GM19372 (cell line): ENCODE measurements at regions not wholly inside any gene's neighbourhood (a gene's known extent, or its start where the extent isn't known, plus 50 kb on each side); places are given as distances from the start of the nearest gene placed in this dataset.

Experiments used
- ATAC-seq: cut with Tn5 transposase; IDR thresholded peaks from one replicate; pipeline ENCODE4 v1.9.1; 2021; ENCODE audit warnings: mild to moderate bottlenecking, low read depth, moderate library complexity; ENCODE audit not compliant: unreplicated experiment

DNA sequence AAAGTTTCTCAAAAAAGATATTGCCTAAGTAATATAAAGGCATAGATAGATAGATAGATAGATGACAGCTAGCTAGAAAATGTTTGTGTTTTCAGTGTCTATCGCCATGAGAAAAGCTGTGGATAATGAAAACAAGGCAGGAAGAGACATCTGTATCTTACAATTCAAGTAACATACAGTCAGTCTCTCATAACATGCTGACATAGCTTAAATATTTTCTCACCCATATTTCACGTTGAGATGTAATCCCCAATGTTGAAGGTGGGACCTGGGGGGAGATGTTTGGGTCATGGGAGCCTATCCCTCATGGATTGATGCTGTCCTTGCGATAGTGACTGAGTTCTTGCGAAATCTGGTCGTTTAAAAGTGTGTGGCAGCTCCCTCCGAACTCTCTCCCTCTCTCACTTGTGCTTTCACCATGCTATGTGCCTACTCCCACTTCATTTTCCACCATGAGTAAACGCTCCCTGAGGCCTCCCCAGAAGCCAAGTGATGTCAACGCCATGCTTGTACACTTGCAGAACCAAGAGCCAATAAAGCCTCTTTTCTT, 856.8 kb upstream of the ADAMTS5 start:
- ATAC-seq: no peak

DNA sequence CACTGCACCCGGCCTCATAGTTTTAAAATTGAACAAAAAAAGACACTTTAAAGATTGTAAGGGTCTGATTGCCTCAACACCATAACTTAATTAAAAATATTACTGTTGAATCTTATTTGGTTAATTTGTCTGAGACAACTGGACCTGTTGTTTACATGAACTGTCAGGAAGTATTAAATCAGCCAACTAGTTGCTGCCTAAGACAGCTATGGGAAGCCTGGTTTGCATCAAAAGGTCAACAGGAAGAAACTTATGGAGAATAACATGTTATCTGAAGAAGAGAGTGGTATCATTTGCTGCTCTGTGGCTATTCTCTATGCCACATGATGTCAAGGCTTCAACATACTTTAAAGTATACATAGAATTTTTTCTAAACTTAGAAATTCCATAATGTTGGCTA, 853.5 kb upstream of the ADAMTS5 start:
- ATAC-seq: no peak

DNA sequence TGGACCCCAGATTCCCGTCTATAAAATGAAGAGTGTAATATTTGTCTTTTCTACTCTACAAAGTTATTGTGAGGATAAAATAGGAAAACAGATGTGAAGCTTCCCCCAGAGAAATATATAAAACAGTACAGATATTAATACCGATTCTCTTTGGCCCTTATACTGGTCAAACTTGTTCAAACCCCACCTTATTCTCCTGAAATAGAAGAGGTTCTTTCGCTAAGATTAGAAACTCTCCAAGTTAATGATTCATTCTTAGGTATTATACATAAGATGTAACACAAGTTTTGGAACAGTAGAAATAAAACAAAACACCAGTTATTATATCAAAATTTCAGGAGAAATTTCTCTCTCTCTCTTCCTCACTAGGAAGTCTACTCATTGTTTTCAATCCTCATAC, 852.4 kb upstream of the ADAMTS5 start:
- no peak for ATAC-seq

- no peak for ATAC-seq
Observed at GRCh38 chr21:27818847-27819246, 852.0 kb upstream of the ADAMTS5 start.

GRCh38 chr21:27817902-27818623, 851.2 kb upstream of the ADAMTS5 start:
- no peak for ATAC-seq

DNA sequence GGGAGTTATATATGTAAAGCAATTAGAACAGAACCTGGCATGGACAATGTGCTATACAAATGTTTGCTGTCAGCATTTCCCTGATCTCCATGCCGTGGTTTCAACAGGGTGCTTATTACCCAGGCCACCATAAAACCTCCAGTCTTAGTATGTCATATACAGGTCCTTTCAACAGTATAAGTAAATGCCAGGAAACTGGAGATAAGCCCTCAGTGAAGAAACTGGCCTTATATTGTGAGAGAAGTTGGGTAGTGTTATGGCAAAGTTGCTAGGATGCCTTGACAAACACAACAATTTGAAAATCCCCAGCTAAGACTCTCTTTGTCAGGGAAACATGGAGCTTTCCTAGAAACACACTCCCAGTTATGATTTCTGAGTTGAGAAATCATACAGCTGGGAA, 850.2 kb upstream of the ADAMTS5 start:
- no peak for ATAC-seq

- ATAC-seq: no peak
Observed at GRCh38 chr21:27816301-27816700, 849.4 kb upstream of the ADAMTS5 start.

- no peak for ATAC-seq
Observed at GRCh38 chr21:27814226-27814625, 847.3 kb upstream of the ADAMTS5 start.

- ATAC-seq: no peak
Observed at GRCh38 chr21:27813750-27814149, 846.9 kb upstream of the ADAMTS5 start.

DNA sequence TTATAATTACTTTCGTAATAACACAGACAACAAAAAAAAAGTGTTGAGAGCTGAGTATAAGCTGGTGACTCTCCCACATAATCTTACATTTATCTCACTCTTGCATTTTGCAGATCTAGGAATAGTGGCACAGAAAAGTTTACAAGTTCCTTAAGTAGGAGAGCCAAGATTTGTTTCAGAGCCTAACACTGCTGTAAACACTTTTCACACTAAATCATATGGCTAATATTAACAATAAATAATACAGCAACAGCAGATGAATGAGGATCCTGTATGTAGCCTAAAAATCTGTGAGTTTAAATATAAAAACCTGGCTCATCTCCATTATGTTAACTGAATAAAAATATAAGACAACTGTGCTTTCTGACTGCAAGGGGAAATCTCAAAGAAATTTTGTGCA, 846.5 kb upstream of the ADAMTS5 start:
- no peak for ATAC-seq

DNA sequence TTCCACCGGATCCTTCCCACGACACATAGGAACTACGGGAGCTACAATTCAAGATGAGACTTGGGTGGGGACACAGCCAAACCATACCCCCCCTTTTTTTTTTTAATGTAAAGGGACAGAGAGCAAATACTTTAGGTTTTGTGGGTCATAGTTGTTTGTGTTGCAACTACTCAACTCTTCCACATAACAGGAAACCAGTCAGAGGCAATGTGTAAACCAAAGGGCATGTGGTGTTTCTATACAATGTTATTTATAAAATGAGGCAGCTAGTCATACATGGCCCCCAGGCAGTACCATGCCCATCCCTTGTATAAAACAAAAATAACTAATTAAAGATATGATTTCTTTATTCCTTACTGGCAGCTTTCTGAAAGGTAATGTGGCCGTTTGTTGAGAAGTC, 845.4 kb upstream of the ADAMTS5 start:
- ATAC-seq: no peak

DNA sequence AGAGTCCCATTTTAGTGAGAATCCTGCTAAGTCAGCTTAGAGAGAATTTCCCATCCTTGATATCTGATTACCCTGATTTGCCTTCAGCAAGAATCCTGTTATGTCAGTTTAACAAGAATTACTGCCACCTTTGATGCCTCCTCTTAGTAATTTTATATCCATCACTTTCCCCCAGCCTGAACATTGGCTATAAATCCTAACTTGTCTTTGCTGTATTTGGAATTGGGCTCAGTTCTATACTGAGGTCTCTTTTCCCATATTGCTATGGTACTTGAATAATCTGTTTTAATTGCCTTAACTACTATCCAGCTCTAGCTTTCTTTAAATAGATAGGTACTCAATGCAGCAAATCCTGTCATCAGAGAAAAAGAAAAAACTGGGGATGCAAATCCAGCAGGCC, 842.0 kb upstream of the ADAMTS5 start:
- ATAC-seq: no peak

GRCh38 chr21:27807596-27807995, 840.7 kb upstream of the ADAMTS5 start:
- no peak for ATAC-seq

DNA sequence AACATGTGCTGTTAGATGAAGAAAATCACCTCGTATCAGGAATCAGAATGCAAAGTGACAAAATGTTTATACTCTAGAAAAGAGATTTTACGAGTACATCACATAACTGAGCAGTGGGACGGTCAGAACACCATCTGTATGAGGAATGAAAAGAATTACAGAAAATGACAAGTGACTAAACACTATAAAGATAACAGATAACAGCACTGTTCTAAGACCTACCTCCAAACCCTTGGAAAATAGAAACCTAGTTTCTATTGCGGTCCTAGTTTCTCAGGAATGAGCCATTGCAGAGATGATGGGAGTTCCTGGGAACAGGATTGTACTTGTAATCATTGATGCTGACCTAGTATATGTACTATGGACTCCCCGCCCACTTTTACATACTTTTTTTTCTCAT, 839.4 kb upstream of the ADAMTS5 start:
- ATAC-seq: no peak

GRCh38 chr21:27805696-27806095, 838.8 kb upstream of the ADAMTS5 start:
- ATAC-seq: no peak

DNA sequence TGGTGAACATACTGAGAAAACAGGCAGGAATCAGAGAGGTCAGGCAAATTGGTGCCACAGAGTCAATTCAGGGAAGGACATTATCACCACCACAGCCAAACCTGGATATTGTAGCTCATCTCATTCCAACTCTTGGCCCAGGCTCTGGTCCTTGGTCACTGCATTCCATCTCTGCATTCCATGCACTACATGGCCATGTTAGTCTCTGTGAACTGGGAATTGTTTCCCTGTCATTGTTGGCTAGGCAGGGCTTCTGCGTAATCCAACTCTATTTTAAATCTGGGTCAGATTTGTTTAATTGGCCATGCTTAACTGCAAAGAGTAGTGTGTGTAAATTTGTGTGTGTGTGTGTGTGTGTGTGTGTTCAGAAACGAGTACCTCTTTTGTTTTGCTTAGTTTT, 837.6 kb upstream of the ADAMTS5 start:
- no peak for ATAC-seq

GRCh38 chr21:27803571-27803970, 836.7 kb upstream of the ADAMTS5 start:
- no peak for ATAC-seq

DNA sequence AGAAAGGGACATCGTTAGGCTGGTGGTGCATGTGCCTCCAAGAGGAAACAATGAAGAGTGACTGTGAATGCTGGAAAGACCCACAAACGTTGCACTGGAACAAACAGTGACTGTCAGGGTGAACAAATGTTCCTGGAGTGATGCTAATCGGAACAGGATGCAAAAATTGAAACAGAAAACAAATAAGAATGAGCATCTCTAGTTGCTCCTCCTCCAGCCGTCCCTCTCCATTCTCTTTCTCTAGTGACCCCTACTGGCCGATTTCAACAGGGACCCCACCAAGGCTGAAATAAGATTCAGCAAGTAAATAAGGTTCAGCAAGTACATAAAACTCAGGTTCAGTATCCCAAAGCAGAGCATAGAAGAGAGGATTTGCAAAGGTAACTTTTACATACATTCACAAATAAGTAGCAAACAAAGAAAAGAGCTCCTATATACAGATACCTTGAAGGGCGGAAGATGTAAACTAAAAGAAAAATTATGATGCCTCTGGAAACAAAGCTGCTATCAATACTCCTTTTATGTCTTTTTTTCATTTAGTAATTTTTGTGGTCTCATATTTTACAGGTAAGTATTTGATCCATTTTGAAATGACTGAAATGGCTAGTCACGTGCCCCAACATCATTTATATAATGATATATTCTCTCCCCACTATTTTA, 836.1 kb upstream of the ADAMTS5 start:
- ATAC-seq: no peak

GRCh38 chr21:27799861-27800260, 833.0 kb upstream of the ADAMTS5 start:
- ATAC-seq: no peak

DNA sequence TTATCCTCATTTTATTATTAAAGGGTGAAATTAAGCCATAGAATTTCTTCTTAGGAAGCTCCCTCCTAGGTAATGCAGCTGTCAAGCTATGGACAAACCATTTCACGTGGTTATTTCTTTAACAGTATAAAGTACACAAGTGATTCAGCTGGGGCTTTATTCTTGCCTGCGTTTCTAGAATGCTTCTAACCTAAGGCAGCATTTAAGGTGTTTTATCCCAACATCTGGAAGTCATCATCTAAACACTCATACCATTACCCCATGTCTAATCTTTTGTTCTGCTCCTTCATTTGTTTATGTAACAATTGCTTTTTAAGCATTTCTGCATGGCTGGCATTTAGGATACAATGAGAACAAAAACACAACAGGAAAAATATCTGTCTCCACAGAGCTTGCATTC, 829.2 kb upstream of the ADAMTS5 start:
- no peak for ATAC-seq

GRCh38 chr21:27795418-27795817, 828.5 kb upstream of the ADAMTS5 start:
- no peak for ATAC-seq

- no peak for ATAC-seq
Observed at GRCh38 chr21:27793901-27794300, 827.0 kb upstream of the ADAMTS5 start.
